GM19438 (cell line): ENCODE measurements at regions not wholly inside any gene's neighbourhood (a gene's known extent, or its start where the extent isn't known, plus 50 kb on each side); places are given as distances from the start of the nearest gene placed in this dataset.
"Not testable (repeated sequence)": the region's sequence is repeated elsewhere in the genome, so short reads cannot be mapped to it uniquely, and the experiment has no call there.

Source experiments
- ATAC-seq: cut with Tn5 transposase; IDR thresholded peaks from one replicate; pipeline ENCODE4 v1.9.1; 2021; ENCODE audit warnings: low read depth; ENCODE audit not compliant: unreplicated experiment

- no peak for ATAC-seq
Observed at GRCh38 chr12:127987199-127987901, 279.6 kb upstream of the TMEM132C start.

GRCh38 chr12:127991485-127991884 is 275.5 kb upstream of the TMEM132C start:
- no peak for ATAC-seq

GRCh38 chr12:127998988-127999387 is 268.0 kb upstream of the TMEM132C start:
- ATAC-seq, result no peak

DNA sequence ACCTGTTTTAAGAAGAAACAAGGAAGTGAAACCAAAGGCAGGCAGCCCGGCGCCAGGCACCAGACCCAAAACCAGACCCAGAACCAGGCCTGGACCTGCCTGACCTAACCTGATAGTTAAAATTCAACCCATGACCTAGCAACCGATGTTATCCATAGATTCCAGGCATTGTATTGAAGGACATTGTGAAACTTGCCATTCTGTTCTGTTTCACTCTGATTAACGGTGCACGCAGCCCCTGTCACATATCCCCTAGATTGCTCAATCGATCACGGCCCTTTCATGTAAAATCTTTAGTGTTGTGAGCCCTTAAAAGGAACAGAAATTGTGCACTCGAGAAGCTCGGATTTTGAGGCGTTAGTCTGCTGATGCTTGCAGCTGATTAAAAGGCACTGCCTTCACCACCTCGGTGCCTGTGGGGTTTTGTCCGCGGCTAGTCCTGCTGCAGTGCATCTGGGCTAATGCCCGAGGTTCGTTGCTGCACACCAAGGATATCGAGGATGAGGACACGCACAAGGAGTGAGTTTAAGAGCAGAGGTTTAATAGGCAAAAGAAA is 262.5 kb upstream of the TMEM132C start:
- ATAC-seq, result no peak

GRCh38 chr12:128007250-128007649 is 259.7 kb upstream of the TMEM132C start:
- no peak for ATAC-seq

DNA sequence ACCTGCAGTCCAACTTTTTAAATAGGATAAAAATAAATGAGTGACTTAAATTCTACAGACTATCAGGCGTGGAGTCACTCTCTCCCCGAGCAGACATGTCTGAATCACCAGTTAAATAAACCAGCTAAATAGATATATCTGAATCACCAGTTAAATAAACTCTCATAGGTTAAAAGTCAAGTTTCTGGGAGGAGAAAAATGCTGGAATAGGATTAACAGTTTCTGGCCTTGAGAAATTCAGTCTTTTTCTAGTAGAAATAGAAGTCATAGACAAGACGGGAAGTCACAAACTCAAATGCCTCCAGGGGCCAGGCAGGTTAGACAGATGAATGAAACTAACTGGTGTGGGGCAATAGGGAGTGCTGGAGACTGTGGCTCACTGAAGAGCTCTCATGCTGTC is 258.6 kb upstream of the TMEM132C start:
- ATAC-seq, result no peak

DNA sequence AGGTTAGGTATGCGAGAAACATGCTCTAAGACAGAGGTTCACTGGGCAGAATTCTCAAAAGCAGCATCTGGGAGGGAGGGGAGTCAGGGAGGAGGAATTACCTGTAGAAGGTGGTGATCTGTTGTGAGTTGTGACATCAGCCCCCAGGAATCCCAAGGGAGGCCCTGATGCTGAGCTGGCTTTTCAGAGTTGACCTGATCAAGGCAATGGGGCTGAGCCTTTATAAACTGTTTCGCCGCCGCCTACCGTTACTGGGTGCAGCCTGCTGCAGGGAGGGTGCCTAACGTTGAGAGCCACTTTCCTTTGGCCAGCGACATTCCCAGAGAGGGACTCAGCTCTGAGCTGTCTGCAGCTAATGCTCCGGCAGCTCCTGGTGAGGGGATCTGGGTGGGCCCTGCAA is 257.9 kb upstream of the TMEM132C start:
- no peak for ATAC-seq

- ATAC-seq, result no peak
Observed at GRCh38 chr12:128012110-128012509, 254.9 kb upstream of the TMEM132C start.

DNA sequence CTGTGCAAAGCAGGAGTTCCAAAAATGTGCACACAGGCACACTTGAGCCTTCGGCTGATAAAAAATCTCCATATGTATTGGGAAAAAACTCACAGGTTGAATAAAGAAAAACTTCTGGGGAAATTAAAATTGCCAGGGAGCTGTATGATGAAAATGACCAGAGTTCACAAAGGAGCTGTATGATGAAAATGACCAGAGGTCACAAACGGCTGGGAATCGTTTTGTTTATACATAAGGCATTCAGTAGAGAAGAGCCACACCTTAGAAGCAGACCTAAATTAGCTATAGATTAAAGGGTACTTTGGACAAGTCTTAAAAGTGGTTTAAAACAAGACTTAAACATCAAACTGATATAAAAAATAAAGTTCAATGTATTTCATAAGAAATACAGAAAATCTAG is 251.7 kb upstream of the TMEM132C start:
- no peak for ATAC-seq

DNA sequence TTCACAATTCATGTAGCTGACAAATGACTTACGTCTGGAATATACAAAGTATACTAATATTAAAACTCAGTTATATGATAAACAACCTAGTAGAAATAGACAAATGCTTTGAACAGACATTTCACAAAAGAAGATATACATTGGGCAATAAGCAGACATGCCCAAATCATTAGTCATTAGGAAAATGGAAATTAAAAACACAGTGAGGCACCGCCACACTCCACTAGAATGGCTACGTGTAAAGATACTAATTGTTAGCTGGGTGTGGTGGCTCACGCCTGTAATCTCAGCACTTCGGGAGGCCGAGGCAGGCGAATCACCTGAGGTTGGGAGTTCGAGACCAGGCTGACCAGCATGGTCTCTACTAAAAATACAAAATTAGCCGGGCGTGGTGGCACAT is 248.9 kb upstream of the TMEM132C start:
- no peak for ATAC-seq

- ATAC-seq, result no peak
Observed at GRCh38 chr12:128019996-128020544, 246.9 kb upstream of the TMEM132C start.

GRCh38 chr12:128021561-128021960 is 245.4 kb upstream of the TMEM132C start:
- ATAC-seq, result no peak

DNA sequence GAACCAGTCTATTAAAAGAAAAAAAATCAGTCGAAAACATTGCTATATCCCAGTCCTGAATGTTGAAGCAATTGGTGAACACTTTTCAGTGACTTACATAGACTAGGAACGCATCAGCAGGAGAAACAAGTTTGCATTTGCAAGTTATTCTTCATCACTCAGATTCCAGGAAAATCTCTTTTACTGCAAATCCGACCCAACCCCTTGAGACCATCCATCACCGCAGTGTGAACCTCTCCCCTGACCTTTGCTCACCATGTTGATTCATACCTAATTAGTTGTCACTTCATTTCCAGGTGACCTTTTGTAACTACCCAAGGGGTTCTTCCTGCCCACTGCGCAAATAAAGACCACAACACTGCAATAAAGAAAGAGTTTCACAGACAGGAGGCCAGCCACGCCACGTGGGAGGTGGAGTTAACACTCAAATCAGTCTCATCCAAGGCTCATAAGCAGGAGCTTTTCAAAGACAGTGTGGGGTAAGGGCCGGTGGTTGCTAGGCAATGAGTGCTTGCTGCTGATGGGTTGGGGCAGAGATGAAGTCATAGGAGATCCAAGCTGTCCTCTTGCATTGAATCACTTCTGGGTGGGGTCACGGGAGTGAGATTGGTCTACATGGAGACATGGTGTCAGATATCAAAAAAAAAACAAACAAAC is 241.3 kb upstream of the TMEM132C start:
- no peak for ATAC-seq

DNA sequence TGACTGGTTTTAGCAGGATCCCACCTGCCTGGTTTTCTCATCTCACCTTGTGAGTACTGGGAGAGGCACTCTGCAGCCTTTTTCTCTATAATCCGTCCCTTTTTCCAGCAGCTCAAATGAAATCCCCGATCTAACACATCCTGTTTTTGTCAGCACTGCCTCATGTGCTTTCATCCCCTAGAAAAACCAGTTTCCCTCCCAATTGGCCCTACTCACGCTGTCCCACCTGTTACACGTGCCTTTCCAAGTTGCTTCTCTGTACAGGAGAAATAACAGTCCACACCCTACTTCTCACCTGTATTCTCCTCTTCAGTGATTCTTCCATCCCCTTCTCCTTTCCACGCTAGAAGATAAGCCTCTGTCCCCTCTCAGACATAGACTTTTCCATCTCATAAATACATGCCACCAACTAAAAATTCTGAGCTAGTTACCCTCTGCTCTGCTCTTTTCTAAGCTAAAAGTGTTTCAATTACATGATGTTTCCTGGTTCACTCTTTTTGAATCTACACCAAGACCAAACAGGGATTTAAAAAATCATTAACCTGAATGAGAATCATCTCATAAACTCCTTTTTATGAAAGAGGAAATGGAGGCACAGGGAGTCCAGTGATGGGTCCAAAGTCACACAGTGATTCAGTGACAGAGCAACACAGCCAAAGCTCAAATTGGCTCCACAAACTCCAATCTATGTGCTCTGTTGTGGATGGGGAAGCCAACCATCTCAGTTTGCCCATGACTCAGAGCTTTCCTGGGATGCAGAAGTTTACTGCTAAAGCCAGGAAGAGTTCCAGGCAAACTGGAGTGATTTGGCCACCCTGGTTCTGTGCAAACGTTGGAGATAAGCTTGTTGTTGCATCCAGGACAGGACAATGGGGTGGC is 240.0 kb upstream of the TMEM132C start:
- ATAC-seq, result no peak

DNA sequence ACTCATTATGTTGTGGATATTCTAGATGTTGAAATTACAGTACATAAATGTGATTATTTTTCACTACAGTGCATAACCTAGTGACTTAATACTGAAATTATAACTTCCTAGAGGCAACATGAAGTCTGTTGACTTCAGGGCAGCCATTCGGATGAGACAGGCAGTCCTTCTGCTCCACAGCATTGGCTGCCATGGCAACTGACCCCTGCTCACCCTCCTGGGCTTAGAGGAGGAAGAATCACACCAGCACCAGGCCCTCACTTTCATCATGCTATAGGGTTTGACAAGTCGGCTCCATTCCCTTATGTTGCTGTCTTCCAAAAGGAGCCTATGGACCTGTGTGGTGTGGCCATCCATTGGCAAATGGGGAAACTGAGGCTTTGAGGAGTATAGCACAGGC is 233.5 kb upstream of the TMEM132C start:
- no peak for ATAC-seq

- no peak for ATAC-seq
Observed at GRCh38 chr12:128040971-128041370, 226.0 kb upstream of the TMEM132C start.

- not testable (repeated sequence) for ATAC-seq
Observed at GRCh38 chr12:128042283-128042682, 224.7 kb upstream of the TMEM132C start.

DNA sequence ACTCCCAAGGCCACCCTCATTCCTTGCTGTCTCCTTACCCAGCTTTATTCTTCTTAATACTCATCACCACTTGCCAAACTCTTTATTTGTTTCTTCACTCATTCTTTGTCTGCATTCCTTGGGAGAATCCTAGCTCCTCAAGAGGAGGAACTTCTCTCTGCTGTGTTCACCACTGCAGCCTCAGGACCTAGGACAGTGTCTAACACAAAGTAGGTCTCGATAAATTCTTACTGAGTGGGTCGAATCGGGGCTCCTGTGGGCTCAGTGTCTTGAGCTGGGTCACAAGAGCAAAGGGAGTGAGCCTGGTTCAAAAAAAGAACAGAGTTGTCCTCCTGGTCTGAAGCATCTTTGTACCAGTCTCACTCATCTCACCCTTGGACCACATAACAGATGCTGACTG is 224.1 kb upstream of the TMEM132C start:
- no peak for ATAC-seq

DNA sequence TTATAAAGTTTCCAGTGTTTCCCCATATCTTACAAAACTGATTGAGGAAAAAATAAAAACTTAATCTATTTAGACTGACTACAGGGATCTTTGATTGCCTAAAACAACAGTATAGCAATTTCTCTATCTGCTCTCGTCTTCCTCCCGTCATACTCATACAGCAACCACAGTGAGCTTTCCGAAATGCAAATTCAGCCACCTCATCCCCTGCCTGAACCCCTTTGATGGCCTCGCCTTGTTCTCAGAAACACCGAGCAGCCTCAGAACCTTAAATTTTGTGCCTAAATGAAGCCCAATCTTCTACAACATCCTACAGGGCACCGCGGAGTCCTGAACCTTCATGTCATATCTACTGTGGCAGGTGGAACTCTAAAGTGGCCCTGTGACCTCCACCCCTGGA is 223.7 kb upstream of the TMEM132C start:
- ATAC-seq, result no peak

DNA sequence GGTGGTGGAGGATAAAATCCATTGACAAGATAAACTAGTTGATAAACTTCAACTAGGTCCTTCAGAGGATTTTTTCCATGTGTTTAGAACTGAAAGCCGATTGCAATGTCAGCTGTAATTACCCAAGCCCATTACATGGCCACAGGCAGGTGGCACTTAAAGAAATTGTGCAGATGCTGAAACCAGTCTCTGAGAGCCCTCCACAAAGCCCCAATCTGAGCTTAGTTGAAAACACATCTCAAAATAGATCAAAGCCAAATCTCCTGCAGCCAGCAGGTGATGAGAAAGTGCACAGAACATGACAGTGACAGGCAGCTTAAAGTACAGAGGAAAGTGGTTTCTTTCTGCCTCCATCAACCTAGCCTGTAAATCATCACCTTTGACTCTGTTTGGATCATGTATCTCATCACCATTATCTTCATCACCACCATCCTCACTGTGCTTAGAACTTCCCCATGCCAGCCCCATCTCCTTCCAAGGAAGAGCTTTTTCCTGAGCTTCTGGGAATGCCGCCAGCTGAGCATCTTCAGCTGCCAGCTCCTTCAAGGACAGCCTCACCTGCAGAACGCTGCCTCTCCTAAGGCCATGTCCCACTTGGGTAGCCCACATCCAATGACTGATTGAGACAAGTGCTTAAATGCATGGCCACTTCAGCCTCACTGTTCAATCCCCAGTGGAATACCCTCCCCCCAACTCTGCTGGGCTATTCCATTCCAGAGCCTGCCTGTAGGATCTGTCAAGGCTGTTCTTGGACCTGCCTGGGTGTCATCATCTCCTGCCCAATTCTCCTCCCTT is 219.5 kb upstream of the TMEM132C start:
- no peak for ATAC-seq
